C1 segment of cervical spinal cord (tissue), 14 donors: ENCODE measurements at regions not wholly inside any gene's neighbourhood (a gene's known extent, or its start where the extent isn't known, plus 50 kb on each side); places are given as distances from the start of the nearest gene placed in this dataset.

Experiments used
- DNase-seq, 14 donors: peaks; one replicate each; lab custom pipeline; 2025; lab: John Stamatoyannopoulos, UW

DNA sequence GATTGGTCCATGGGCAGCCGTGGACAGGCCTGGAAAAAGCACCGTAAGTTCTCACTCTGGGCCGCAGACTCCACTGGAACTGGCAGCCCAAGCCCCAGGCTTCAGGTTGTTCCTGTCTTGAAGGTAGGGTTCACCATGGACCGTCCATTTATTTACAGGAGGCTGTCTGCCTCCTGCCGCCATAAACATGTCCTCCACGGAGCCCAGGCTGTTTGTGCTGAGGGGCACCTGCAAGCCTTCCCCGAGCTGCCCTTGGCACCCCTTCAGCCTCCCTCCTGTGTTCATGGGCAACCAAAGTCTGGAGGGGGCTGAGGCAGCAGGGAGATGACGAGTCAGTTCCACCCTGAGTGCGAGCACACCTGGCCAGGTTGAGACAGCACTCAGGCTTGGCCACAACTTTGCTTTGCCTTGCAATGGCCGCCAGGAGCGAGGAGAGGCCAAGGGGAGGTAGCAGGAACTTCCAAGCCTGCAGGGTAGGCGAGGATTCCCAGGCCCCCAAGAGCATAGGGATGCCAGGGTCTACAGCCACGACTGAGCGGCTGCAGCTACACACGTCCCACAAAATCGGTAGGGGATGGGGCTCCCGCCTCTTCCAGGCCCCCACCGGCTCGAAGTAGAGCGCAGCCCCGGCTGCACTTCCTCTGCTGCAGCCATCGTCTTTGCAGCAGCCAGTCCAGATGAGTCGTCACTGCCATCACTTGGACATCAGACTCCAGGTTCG, 1625.6 kb upstream of the ACO1 start:
- no peak for DNase-seq

DNA sequence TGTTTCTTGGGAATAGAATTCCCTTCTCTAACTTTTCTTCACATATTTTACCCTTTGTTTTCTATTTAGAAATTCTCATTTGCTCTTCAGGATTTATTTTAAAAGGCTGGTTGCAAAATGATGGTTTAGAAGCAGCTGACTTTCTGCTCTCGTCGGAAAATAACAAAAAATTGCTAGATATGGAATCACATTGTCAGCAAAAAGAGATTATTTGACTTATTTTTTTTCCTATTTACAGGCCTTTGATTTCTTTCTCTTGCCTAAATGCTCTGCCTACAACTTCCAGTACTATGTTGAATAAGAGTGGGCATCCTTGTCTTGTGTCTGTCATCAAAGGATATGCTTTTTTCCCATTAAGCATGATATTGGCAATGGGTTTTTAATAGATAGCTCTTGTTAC, 1619.1 kb upstream of the ACO1 start:
- no peak for DNase-seq

DNA sequence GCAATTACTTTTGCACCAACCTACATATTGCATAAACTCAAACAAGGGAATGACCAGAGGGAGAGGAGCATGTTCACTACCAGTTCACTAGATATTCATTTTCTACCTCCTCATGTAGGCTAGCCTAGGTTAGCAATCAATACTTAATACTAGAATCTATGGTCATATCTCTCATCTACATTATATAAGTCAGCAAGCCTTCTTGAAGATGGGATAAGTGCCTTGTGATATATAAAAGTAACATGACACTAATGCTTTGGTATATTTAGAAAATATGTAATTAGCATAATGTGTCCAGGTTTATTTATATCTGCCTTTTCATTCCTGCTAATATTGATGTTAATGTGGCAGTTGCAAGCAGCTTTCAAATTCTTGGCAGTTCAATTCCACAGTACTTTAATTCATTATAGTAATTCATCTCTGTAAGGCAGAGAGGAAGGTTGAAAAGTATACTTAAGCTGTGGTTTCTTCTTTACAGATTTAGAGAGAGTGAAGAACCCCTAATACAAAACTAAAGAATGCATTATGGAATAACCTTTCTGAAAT, 1613.2 kb upstream of the ACO1 start:
- DNase-seq = no peak

DNA sequence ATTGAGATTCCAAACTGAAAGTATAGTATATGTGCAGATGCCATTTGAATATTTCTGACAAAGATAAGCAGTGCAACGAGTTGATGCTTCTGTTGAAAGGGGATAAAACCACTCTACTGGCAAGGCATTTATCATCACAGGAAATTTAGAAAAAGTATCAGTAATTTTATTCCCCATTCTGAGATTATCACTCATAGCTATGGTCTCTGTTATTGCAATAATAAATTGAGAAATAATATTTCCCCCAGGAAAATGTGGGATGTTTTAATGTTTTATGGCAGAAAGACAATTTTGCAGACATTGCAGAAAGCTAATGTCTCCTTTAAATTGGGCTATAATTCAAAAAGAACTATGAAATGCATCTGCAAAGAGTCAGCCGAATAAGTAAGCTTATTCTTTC, 1612.7 kb upstream of the ACO1 start:
- no peak for DNase-seq

DNA sequence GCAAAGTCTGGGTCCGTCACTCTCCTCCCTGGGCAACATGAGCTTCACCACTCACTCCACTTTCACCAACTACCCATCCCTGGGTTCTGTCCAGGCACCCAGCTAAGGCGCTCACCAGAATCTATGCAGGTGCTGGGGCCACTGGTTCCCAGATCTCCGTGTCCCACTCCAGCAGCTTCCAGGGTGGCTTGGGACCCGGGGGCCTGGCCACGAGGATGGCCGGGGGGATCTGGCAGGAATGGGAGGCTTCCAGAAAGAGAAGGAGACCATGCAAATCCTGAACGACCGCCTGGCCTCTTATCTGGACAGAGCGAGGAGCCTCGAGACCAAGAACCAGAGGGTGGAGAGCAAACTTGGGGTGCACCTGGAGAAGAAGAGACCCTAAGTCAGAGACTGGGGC, 1611.0 kb upstream of the ACO1 start:
- no peak for DNase-seq

DNA sequence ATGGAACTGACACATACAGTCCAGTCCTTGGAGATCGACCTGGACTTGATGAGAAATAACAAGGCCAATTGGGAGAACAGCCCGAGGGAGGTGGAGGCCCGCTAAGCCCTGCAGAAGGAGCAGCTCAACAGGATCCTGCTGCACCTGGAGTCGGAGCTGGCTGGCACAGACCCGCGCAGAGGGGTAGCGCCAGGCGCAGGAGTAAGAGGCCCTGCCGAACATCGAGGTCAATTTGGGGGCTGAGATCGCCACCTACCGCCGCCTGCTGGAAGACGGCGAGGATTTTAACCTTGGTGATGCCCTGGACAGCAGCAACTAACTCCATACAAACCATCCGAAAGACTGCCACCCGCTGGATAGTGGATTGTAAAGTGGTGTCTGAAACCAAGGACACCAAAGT, 1610.1 kb upstream of the ACO1 start:
- no peak for DNase-seq

DNA sequence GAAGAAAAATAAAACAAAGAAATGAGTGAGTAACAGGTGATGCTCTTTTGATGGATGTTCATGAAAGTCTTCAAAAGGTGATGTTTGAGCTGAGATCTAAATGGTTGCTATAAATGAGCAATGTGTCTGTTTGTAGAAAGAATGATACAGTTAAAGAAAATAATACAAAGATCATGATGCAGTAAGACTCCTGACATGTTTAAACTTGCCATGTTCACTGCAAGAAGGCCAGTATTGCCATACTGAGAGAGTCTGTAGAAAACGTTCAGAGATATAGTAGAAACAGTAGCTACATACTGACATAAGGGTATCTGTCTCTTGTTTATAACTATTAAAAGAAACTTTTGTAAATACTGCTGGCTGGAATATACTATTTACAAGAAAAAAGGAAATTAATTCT, 1609.2 kb upstream of the ACO1 start:
- DNase-seq = no peak

DNA sequence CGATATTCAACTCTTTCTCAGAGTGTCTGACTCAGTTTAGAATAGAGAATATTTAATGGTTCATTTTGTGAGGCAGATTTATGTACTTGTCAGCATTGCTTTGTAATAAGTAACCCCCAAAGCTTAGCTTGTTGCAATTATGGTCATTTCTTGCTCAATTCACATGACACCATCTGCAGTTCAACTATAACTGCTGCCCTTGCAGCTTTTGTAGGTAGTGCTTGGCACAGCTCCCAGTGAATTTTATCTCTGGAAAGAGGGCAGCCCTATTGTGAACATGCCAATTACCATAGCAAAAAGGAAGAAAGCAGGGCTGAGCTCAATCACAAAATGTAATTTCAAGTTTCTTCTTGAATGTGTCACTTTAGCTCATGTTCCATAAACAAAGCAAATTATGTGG, 1587.7 kb upstream of the ACO1 start:
- DNase-seq = no peak

DNA sequence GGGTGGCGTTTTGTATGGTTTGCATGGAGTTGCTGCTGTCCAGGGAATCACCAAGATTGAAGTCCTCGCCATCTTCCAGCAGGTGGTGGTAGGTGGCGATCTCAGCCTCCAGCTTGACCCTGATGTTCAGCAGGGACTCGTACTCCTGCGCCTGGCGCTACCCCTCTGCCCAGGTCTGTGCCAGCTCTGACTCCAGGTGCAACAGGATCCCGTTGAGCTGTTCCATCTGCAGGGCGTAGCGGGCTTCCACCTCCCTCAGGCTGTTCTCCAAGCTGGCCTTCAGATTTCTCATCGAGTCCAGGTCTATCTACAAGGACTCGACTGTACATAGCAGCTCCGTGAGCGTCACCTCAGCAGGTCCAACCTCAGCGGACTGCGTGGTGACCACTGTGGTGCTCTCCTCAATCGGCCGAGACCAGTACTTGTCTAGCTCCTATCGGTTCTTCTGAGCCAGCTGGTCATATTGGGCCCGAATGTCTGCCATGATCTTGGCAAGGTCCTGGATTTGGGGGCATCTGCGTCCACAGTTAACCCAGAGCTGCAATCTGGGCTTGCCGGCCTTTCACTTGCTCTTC, 1584.8 kb upstream of the ACO1 start:
- DNase-seq = no peak

DNA sequence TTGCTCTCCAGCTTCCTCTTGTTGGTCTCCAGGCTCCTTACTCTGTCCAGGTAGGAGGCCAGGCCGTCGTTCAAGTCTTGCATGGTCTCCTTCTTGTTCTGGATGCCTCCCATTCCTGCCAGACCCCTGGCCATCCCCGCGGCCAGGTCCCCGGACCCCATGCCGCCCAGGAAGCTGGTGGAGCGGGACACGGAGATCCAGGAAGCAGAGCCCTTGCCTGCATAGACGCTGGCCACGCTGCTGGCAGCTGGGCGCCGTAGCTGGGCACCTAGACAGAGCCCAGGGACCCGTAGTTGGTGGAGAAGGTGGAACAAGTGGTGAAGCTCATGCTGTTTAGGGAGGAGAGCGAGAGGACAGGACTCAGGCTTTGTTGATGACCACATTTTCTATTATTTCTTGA, 1584.0 kb upstream of the ACO1 start:
- DNase-seq = no peak

DNA sequence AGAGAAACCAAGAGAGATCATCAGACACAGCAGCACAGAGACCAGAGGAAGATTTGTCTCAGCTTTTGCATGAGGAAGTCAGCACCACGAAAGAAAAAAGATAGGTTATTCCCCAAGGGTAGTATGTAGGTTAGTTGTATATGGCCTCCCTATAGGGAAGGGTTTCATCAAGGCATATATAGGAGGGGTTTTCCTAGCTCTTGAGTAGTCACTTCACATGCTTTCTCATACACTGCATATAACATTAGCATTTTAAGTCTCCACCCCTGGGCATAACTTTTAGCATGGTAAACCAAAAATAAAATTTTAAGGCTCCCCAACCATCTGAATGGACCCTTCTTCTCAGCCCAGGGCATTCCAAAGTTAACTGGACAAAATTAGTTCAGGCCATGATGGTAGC, 1571.6 kb upstream of the ACO1 start:
- DNase-seq = no peak

DNA sequence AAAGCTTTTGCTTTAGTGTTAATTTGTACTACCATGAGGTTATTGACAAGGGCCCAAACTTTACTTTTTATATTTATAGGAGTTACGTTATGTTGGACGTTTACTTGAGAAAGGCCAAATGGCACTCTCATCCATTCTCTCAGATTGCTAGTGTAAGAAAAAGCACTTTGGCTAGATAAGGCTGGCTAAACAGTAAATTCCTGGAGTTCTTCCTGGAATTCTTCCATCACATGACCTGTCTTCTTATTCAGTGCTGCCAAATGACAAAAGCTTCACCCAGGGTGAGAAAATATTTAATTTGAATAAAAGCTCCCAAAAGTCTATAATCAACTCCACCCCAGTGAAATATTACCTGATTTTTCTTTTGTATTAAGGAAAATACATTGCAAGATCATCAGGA, 1568.9 kb upstream of the ACO1 start:
- DNase-seq = no peak

DNA sequence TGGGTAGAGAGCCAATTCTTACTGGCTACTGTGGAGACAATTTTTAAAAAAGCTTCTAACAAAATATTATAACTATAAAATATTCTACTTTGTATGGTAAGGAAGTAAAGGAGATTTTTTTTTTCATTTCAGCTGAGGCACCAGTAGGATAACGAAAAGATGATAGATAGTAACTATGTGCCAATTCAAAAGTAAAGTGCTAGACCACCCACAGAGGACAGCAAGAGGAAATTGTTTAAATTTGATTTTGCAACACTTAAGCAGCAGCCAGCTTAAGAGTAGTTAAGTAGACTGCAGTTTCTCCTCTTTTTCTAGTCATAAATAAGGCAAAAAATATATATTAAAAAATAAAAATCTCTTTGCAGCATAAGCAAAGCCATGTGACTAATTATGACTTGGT, 1539.3 kb upstream of the ACO1 start:
- no peak for DNase-seq

DNA sequence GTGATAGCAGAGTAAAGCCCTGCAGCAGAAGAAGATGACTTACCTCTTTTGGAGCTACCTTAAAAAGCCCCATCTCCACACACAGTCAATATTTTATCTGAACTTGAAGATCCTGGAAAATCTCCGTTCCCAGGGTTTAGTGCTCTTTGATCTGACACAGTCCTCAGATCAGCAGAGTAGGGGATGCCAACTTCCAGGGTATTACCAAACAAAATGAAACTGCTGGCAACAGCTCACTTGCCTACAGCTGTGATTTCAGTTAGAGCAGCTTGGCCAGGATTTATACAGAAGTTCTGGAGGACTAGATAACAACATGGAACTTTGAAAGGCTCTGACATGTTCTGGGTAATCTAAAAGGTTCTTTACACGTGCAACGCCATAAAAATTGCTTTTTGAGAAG, 1537.8 kb upstream of the ACO1 start:
- DNase-seq = no peak

DNA sequence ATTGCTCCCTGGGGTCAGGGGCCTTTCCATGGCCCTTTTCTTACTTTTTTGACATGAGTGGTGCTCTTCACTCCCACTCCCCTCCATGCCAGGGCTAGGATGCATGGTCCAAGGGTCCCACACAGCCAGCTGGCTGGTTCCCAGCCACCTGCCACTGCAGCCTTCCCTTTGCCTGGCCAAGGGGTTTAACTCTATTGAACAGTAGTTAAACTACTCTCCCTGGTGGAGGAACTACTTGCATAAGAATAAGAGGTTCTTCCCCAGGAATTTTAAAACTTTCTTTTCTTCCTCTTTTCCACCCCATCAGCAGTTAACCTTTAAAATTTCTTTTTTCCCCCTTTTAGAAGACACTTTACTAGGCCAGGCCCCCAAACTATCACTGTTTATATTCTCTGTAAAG, 1532.8 kb upstream of the ACO1 start:
- no peak for DNase-seq

DNA sequence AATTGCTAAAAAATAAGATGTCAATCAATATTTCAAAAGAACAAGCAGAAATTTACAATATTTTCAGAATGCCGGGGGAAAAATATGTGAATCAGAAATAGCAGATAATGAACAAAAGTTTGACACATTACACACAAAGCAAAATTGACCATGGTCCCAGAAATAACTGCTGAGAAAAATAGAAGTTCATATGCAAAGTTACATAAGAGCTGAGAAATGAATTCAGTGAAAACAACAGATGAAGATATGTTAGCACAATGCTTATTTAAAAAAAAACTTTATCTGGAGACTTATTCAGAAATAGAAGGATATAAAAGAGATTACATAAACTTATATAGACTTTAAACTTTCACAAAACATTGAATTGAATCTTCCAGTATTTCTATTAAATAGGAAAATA, 1483.7 kb upstream of the ACO1 start:
- DNase-seq = no peak

DNA sequence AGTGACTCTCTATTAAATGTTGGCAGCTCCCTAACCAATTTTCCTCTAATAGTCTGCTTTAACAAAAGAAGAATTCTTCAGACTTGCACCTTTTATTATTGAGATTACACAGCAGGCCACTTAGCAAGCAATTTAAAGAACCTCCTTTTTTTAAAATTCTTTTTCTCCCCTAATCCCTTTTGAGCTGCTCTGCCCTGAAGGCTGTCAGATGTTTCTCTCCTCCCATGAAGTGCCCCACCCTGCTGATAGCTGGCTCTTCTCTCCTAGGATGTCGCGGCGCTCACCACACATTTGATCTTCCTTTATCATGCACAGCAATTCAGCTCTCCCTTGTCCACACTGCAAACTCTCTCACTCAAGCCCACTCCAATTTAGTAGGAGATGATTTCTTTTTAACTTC, 1471.1 kb upstream of the ACO1 start:
- DNase-seq = no peak

DNA sequence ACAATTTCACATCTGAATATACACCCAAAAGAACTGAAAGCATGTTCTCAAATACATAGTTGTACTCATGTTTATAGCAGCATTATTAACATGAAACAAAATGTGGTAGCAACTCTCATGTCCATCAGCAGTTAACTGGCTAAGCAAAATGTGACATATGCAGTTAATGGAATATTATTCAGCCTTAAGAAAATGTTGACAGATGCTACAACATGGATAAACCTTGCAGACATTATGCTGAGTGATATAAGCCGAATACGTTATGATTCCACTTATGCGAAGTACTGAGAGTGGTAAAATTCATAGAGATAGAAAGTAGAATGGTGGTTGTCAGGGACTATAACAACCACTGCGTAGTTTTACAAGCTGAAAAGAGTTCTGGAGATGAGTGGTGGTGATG, 1469.0 kb upstream of the ACO1 start:
- DNase-seq = no peak

DNA sequence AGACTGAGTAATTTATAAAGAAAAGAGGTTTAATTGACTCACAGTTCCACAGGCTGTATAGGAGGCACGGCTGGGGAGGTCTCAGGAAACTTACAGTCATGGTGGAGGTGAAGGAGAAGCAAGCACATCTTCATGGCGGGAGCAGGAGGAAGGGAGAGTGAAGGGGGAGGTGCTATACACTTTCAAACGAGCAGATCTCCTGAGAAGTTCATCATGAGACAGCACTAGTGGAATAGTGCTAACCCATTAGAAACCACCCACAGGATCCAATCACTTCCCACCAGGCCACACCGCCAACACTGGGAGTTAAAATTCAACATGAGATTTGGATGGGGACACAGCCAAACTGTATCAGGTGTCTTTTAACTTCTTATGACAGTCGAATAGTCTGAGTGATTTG, 1459.3 kb upstream of the ACO1 start:
- no peak for DNase-seq

DNA sequence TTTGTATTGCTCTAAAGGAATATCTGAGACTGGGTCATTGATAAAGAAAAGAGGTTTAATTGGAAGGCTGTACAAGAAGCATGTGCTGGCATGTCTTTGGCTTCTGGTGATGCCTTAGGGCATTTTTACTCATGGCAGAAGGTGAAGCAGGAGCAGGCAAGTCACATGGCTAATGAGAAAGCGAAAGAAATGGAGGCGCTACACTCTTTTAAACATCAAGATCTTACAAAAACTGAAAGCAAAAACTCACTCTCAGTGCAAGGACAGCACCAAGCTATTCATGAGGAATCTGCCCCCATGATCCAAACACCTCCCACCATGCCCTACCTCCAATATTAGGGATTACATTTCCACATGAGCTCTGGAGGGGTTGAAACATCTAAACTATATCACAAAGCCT, 1458.8 kb upstream of the ACO1 start:
- no peak for DNase-seq

DNA sequence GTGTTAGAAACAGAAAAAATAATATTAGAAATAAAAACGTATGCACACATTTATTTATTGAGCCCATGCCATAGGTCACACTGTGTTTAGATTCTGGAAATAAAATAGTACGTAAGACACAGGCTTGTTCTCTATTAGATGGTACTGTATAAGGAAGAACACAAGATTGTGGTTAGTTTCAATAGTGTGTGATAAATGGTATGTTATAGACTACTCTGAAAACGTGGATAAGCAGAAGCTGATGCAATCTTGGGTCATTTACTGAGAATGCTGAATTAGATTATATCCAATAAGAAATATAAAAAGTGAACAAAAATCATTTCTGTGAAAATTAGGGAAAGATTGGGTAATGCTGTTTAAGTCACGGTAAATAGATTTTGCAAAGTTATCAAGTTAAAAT, 1456.4 kb upstream of the ACO1 start:
- DNase-seq = no peak

DNA sequence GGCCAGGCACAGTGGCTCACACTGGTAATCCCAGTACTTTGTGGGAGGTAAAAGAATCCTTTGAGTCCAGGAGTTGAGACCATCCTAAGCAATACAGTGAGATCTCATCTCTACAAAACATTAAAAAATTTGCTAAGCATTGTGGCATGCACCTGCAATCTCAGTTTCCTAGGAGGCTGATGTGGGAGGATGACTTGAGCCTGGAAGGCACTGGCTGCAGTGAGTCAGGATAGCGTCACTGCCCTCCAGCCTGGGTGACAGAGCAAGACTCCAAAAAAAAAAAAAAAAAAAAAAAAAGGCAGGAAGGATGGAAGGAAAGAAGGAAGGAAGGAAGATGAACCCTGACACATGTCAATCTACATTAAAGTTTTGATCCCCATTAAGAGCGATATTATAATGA, 1452.2 kb upstream of the ACO1 start:
- no peak for DNase-seq

DNA sequence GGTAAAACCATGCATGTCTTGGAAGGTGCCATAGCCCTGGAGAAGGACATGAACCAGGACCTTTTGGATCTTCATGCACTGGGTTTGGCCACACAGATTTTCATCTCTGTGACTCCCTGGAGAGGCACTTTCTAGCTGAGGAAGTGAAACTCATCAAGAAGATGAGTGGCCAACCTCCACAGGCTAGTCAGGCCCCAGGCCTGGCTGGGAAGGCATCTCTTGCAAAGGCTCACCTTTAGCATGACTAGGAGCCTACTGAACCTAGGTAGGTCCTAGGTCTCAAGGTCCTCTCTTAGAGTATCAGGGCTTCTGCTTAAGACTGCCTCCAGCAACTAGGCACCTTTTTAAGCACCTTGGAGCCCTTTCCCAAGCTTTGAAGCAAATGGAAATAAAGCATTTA, 1448.7 kb upstream of the ACO1 start:
- DNase-seq = no peak

DNA sequence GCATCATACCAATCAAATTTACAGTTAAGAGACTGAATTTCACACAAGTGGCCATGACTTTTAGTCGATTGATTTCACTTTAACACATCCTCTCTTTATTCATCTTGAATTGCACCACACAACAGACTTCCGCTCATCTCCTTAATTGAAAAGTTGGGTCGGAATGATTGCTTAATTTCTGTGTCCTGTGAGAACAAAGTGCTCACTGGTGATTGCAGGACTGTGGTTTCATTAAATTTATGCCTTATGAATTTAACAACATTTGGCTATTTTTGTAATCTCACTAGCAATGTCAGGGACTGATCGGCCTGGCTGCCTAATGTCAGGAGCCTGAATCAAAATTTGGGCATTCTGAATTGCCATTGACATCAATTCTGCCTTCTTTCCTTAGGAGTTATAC, 1447.3 kb upstream of the ACO1 start:
- DNase-seq = no peak
